ENCODE measurements at regions not wholly inside any gene's neighbourhood (a gene's known extent, or its start where the extent isn't known, plus 50 kb on each side); places are given as distances from the start of the nearest gene placed in this dataset.

DNA sequence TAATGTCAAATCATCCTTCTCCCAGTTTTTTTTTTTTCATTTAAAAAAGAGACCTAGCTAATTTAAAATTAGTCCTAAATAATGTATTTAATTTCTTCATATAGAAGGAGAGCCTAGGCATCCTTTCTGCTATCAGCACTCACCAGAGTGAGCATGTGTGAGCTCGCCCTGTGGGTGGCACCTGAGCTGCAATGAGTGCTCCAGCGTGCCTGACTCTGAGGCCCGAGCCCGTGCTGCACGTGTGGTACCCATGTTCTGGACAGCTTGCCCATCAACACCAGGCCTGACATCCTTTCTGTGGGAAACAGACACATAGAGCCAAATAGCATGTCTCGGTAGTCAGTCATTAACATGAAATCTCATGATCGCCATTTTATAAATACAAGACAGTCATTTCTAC, 381.4 kb downstream of the DTWD2 start:
- TF ChIP-seq, protein P1, sequence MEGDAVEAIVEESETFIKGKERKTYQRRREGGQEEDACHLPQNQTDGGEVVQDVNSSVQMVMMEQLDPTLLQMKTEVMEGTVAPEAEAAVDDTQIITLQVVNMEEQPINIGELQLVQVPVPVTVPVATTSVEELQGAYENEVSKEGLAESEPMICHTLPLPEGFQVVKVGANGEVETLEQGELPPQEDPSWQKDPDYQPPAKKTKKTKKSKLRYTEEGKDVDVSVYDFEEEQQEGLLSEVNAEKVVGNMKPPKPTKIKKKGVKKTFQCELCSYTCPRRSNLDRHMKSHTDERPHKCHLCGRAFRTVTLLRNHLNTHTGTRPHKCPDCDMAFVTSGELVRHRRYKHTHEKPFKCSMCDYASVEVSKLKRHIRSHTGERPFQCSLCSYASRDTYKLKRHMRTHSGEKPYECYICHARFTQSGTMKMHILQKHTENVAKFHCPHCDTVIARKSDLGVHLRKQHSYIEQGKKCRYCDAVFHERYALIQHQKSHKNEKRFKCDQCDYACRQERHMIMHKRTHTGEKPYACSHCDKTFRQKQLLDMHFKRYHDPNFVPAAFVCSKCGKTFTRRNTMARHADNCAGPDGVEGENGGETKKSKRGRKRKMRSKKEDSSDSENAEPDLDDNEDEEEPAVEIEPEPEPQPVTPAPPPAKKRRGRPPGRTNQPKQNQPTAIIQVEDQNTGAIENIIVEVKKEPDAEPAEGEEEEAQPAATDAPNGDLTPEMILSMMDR (IDR thresholded peaks at IDR 0.05), result no peak
- TF ChIP-seq POLR2A (IDR thresholded peaks at IDR 0.05), result no peak
- no peak for TF ChIP-seq EP300 (IDR thresholded peaks at IDR 0.05)
- TF ChIP-seq POLR2AphosphoS5 (IDR thresholded peaks at IDR 0.05), result no peak
